Suprapubic skin (tissue), 4 donors: ENCODE measurements at regions not wholly inside any gene's neighbourhood (a gene's known extent, or its start where the extent isn't known, plus 50 kb on each side); places are given as distances from the start of the nearest gene placed in this dataset.

ENCODE experiments used
- DNase-seq, 2 donors: peaks; one replicate each; pipeline ENCODE4 v3.0.0-alpha.2; 2019; ENCODE audit warnings: low spot score in 2 of 2
- H3K27ac ChIP-seq: fragments of 200-600 bp; sonication (generic); one replicate; pipeline ENCODE4 v1.5.1; 2019
- H3K27me3 ChIP-seq: fragments of 200-600 bp; sonication (generic); one replicate; pipeline ENCODE4 v1.5.1; 2019
- H3K36me3 ChIP-seq: fragments of 200-600 bp; sonication (generic); one replicate; pipeline ENCODE4 v1.5.1; 2019
- H3K4me1 ChIP-seq: fragments of 200-600 bp; sonication (generic); one replicate; pipeline ENCODE4 v1.5.1; 2019
- H3K4me3 ChIP-seq: fragments of 200-600 bp; sonication (generic); one replicate; pipeline ENCODE4 v1.5.1; 2019; ENCODE audit warnings: mild to moderate bottlenecking
- H3K9me3 ChIP-seq: fragments of 200-600 bp; sonication (generic); one replicate; pipeline ENCODE4 v1.5.1; 2019
- CTCF ChIP-seq, 2 donors: fragments of 200-600 bp in 1 of 2; fragments of 450-650 bp in 1 of 2; sonication (generic) in 1 of 2; IDR thresholded peaks; one replicate each; pipeline ENCODE4 v1.5.1; 2016 to 2019; ENCODE audit warnings: antibody characterized with exemption in 2 of 2, mild to moderate bottlenecking in 1 of 2, moderate library complexity in 1 of 2
- EP300 ChIP-seq: sonication (generic); formaldehyde crosslinking; IDR thresholded peaks from one replicate; pipeline ENCODE4 v1.6.1; 2017; ENCODE audit warnings: antibody characterized with exemption
- POLR2A ChIP-seq, 2 donors: fragments of 450-650 bp; IDR thresholded peaks; one replicate each; pipeline ENCODE4 v1.6.1; 2017; ENCODE audit warnings: antibody characterized with exemption in 2 of 2, mild to moderate bottlenecking in 2 of 2, moderate library complexity in 2 of 2
- POLR2AphosphoS5 ChIP-seq, 3 donors: sonication (generic); formaldehyde crosslinking; IDR thresholded peaks; one replicate each; pipeline ENCODE4 v1.6.1; 2017; ENCODE audit warnings: antibody characterized with exemption in 3 of 3
- WGBS: methylation state at CpG from one replicate; pipeline ENCODE4 v1.1.5; 2018; 5-methylcytosine and 5-hydroxymethylcytosine counted together

- TF ChIP-seq CTCF (IDR thresholded peaks at IDR 0.05) (no peak), EP300 (no peak), POLR2AphosphoS5 (IDR thresholded peaks at IDR 0.05) (no peak), POLR2A (IDR thresholded peaks at IDR 0.05) (no peak)
- H3K36me3 ChIP-seq: no peaks in the 10 kb centered on the region
- H3K4me1 ChIP-seq: peaks cover 4% of the 10 kb centered on the region
- no peak overlapping the region for H3K27ac ChIP-seq
- peaks cover 22% of the 10 kb centered on the region for H3K27me3 ChIP-seq
- no peak for DNase-seq
- H3K9me3 ChIP-seq: no peaks in the 10 kb centered on the region
- 64% methylated on average over 4 of the region's 4 CpGs for WGBS
- no peak overlapping the region for H3K4me3 ChIP-seq
Measured at GRCh38 chr15:69848551-69849231, 249.0 kb downstream of the TLE3 start.

GRCh38 chr15:69849232-69849610, 248.5 kb downstream of the TLE3 start:
- Histone ChIP-seq H3K36me3 (no peaks in the 10 kb centered on the region), H3K27me3 (peaks cover 20% of the 10 kb centered on the region), H3K4me3 (no peak overlapping the region), H3K27ac (no peak overlapping the region), H3K4me1 (peaks cover 4% of the 10 kb centered on the region), H3K9me3 (no peaks in the 10 kb centered on the region)
- TF ChIP-seq POLR2A (IDR thresholded peaks at IDR 0.05) (no peak), EP300 (no peak), POLR2AphosphoS5 (IDR thresholded peaks at IDR 0.05) (no peak), CTCF (IDR thresholded peaks at IDR 0.05) (no peak)
- 92% methylated on average over 4 of the region's 4 CpGs for WGBS
- no peak for DNase-seq

GRCh38 chr15:69852482-69852881, 245.2 kb downstream of the TLE3 start:
- 93% methylated on average over 3 of the region's 3 CpGs for WGBS
- Histone ChIP-seq H3K27ac (no peak overlapping the region), H3K4me1 (peaks cover 4% of the 10 kb centered on the region), H3K36me3 (no peaks in the 10 kb centered on the region), H3K27me3 (peaks cover 11% of the 10 kb centered on the region), H3K9me3 (no peaks in the 10 kb centered on the region), H3K4me3 (no peak overlapping the region)
- no peak for DNase-seq
- TF ChIP-seq EP300 (no peak), POLR2AphosphoS5 (IDR thresholded peaks at IDR 0.05) (no peak), CTCF (IDR thresholded peaks at IDR 0.05) (no peak), POLR2A (IDR thresholded peaks at IDR 0.05) (no peak)

- H3K27me3 ChIP-seq: peaks cover 11% of the 10 kb centered on the region
- DNase-seq: no peak
- H3K27ac ChIP-seq: no peak overlapping the region
- 96% methylated on average over 4 of the region's 4 CpGs for WGBS
- no peaks in the 10 kb centered on the region for H3K36me3 ChIP-seq
- H3K4me3 ChIP-seq: no peak overlapping the region
- H3K4me1 ChIP-seq: peaks cover 3% of the 10 kb centered on the region
- TF ChIP-seq POLR2A (IDR thresholded peaks at IDR 0.05) (no peak), POLR2AphosphoS5 (IDR thresholded peaks at IDR 0.05) (no peak)
- H3K9me3 ChIP-seq: no peaks in the 10 kb centered on the region
Measured at GRCh38 chr15:69852916-69853315, 244.8 kb downstream of the TLE3 start.

GRCh38 chr15:69853544-69853951, 244.2 kb downstream of the TLE3 start:
- Histone ChIP-seq H3K36me3 (no peaks in the 10 kb centered on the region), H3K4me3 (no peak overlapping the region), H3K4me1 (no peaks in the 10 kb centered on the region), H3K27ac (no peak overlapping the region), H3K27me3 (peaks cover 8% of the 10 kb centered on the region), H3K9me3 (no peaks in the 10 kb centered on the region)
- no peak for DNase-seq
- TF ChIP-seq EP300 (no peak), POLR2AphosphoS5 (IDR thresholded peaks at IDR 0.05) (no peak), POLR2A (IDR thresholded peaks at IDR 0.05) (no peak), CTCF (IDR thresholded peaks at IDR 0.05) (no peak)
- WGBS: 63% methylated on average over 6 of the region's 6 CpGs

- no peak for DNase-seq
- no peak for TF ChIP-seq EP300
- TF ChIP-seq CTCF (IDR thresholded peaks at IDR 0.05): no peak
- TF ChIP-seq POLR2A (IDR thresholded peaks at IDR 0.05): no peak
- TF ChIP-seq POLR2AphosphoS5 (IDR thresholded peaks at IDR 0.05): no peak
- H3K36me3 ChIP-seq: no peaks in the 10 kb centered on the region
- no peak overlapping the region for H3K4me3 ChIP-seq
- H3K4me1 ChIP-seq: no peaks in the 10 kb centered on the region
- H3K9me3 ChIP-seq: no peaks in the 10 kb centered on the region
- WGBS: 71% methylated on average over 4 of the region's 4 CpGs
- H3K27ac ChIP-seq: no peak overlapping the region
- H3K27me3 ChIP-seq: peaks cover 8% of the 10 kb centered on the region
Measured at GRCh38 chr15:69854001-69854400, 243.7 kb downstream of the TLE3 start.
